MM.1S (cell line): ENCODE measurements at regions not wholly inside any gene's neighbourhood (a gene's known extent, or its start where the extent isn't known, plus 50 kb on each side); places are given as distances from the start of the nearest gene placed in this dataset.

Experiments
- DNase-seq: peaks from one replicate; pipeline ENCODE4 v3.0.0-alpha.2; 2015
- H2AFZ ChIP-seq: fragments of 300-600 bp; sonication (generic); 2 replicates; pipeline ENCODE4 v1.6.0; 2016; ENCODE audit warnings: antibody characterized with exemption, low read length
- H3F3A ChIP-seq: fragments of 300-600 bp; sonication (generic); 2 replicates; pipeline ENCODE4 v1.6.1; 2016; ENCODE audit warnings: mild to moderate bottlenecking, antibody characterized with exemption, low read length, moderate library complexity, mixed read lengths; ENCODE audit not compliant: insufficient read depth
- H3K27ac ChIP-seq: fragments of 300-600 bp; sonication (generic); 2 replicates; pipeline ENCODE4 v1.5.1; 2016; ENCODE audit warnings: mild to moderate bottlenecking, low read length
- H3K27me3 ChIP-seq: fragments of 300-600 bp; sonication (generic); replicated peaks from 2 replicates; pipeline ENCODE4 v1.6.0; 2016; ENCODE audit warnings: low read length; ENCODE audit not compliant: insufficient read depth
- H3K36me3 ChIP-seq: fragments of 300-600 bp; sonication (generic); replicated peaks from 2 replicates; pipeline ENCODE4 v1.6.1; 2016; ENCODE audit warnings: mild to moderate bottlenecking, low read length, mixed read lengths; ENCODE audit not compliant: insufficient read depth
- H3K4me1 ChIP-seq: fragments of 300-600 bp; sonication (generic); 2 replicates; pipeline ENCODE4 v1.6.1; 2016; ENCODE audit warnings: low read length, mixed read lengths
- H3K4me2 ChIP-seq: fragments of 300-600 bp; sonication (generic); 2 replicates; pipeline ENCODE4 v1.6.0; 2016; ENCODE audit warnings: low read depth, low read length
- H3K4me3 ChIP-seq: fragments of 300-600 bp; sonication (generic); 2 replicates; pipeline ENCODE4 v1.5.1; 2016; ENCODE audit warnings: low read length, mixed read lengths
- H3K79me2 ChIP-seq: fragments of 300-600 bp; sonication (generic); 2 replicates; pipeline ENCODE4 v1.6.1; 2016; ENCODE audit warnings: mixed run types, low read length, mixed read lengths
- H3K9ac ChIP-seq: fragments of 300-600 bp; sonication (generic); 2 replicates; pipeline ENCODE4 v1.6.1; 2016; ENCODE audit warnings: low read length, mixed read lengths
- H3K9me2 ChIP-seq: fragments of 300-600 bp; sonication (generic); replicated peaks from 2 replicates; pipeline ENCODE4 v1.6.1; 2016; ENCODE audit warnings: mild to moderate bottlenecking, low read length, mixed read lengths; ENCODE audit not compliant: insufficient read depth
- H3K9me3 ChIP-seq: fragments of 300-600 bp; sonication (generic); replicated peaks from 2 replicates; pipeline ENCODE4 v1.6.1; 2016; ENCODE audit warnings: mild to moderate bottlenecking, low read length, mixed read lengths; ENCODE audit not compliant: insufficient read depth
- H4K20me1 ChIP-seq: fragments of 300-600 bp; sonication (generic); 2 replicates; pipeline ENCODE4 v1.6.1; 2016; ENCODE audit warnings: mild to moderate bottlenecking, low read length, moderate library complexity, mixed read lengths; ENCODE audit not compliant: insufficient read depth
- CTCF ChIP-seq: fragments of 300-600 bp; sonication (generic); IDR thresholded peaks from 2 replicates; pipeline ENCODE4 v1.5.1; 2016; ENCODE audit warnings: antibody characterized with exemption, low read length, mixed read lengths
- EZH2 ChIP-seq: fragments of 300-600 bp; sonication (generic); optimal IDR thresholded peaks from 2 replicates; pipeline ENCODE3; 2017; ENCODE audit warnings: low read depth, mild to moderate bottlenecking, antibody characterized with exemption, low read length, mixed read lengths
- EZH2phosphoT487 ChIP-seq: fragments of 300-600 bp; sonication (generic); IDR thresholded peaks from 2 replicates; pipeline ENCODE4 v1.6.1; 2018; ENCODE audit warnings: antibody characterized with exemption, low read length

DNA sequence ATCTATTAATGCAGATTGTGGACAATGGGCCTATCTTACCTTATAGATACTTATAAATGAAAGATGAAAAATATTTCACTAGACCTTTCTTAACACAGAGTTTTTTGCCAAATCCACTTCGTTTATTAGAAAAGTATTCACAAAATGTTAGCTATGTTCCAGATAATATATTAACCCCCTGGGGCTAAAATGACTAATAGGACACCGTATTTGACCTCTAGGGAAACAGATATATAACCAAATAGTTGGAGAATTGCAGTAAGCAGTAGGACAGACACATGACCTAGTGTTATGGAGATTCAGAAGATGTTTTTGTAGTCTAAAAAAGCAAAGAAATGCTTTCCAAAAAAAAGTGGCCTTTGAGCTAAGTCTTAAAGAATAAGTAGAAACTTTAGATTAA is 106.9 kb downstream of the SEC16B start:
- Histone ChIP-seq H3K9me3 (no peaks in the 10 kb centered on the region; the same call in 1 of the 2 replicates), H2AFZ (no peak overlapping the region), H3K79me2 (no peaks in the 10 kb centered on the region), H3K4me3 (no peak overlapping the region), H3K36me3 (no peaks in the 10 kb centered on the region), H3K4me2 (no peak overlapping the region), H4K20me1 (no peaks in the 10 kb centered on the region), H3K27ac (no peak overlapping the region), H3K27me3 (no peaks in the 10 kb centered on the region), H3F3A (no peaks in the 10 kb centered on the region), H3K9ac (no peak overlapping the region), H3K4me1 (no peaks in the 10 kb centered on the region), H3K9me2 (no peaks in the 10 kb centered on the region)
- TF ChIP-seq EZH2phosphoT487 (no peak), CTCF (no peak), EZH2 (no peak)
- DNase-seq = no peak

- H3K79me2 ChIP-seq = no peaks in the 10 kb centered on the region
- H3K9me3 ChIP-seq = no peaks in the 10 kb centered on the region
- H3K4me1 ChIP-seq = no peaks in the 10 kb centered on the region
- H3K4me2 ChIP-seq = no peak overlapping the region
- H2AFZ ChIP-seq = no peak overlapping the region
- no peak overlapping the region for H3K27ac ChIP-seq
- no peaks in the 10 kb centered on the region for H3K27me3 ChIP-seq
- no peak overlapping the region for H3K9ac ChIP-seq
- H3K9me2 ChIP-seq = no peaks in the 10 kb centered on the region
- no peaks in the 10 kb centered on the region for H3F3A ChIP-seq
- DNase-seq = no peak
- no peaks in the 10 kb centered on the region for H4K20me1 ChIP-seq
- no peak for TF ChIP-seq EZH2phosphoT487
- no peak for TF ChIP-seq EZH2
- TF ChIP-seq CTCF = no peak
- no peaks in the 10 kb centered on the region for H3K36me3 ChIP-seq
- H3K4me3 ChIP-seq = no peak overlapping the region
Measured at GRCh38 chr1:177859572-177859971, 110.3 kb downstream of the SEC16B start.

DNA sequence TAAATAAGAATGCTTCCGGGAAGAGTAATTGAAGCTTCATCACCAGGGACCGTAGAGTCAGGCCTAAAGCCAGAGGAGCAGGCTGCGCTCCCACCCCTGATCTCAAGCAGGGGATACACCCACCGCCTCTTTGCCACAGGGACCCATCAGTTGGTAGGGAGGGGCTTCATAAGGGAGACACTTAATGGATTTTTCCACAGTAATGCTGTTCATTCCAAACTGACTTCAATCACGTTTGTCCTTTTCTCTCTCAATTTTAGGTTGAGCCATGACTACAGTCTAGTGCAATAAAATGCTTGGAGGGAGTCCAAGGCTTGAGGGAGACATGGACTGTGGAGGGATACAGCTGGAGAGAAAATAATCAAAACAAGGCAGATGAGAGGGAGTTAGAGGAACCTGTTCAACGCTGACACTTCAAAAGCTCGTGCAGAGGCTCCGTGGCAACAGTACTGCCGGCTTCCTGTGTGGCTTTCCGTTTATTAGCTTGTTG is 111.5 kb downstream of the SEC16B start:
- no peaks in the 10 kb centered on the region for H4K20me1 ChIP-seq
- no peaks in the 10 kb centered on the region for H3K9me2 ChIP-seq
- H3K27ac ChIP-seq = no peak overlapping the region
- H3K4me2 ChIP-seq = no peak overlapping the region
- no peaks in the 10 kb centered on the region for H3K4me1 ChIP-seq
- no peak overlapping the region for H2AFZ ChIP-seq
- H3F3A ChIP-seq = no peaks in the 10 kb centered on the region
- TF ChIP-seq CTCF = no peak
- TF ChIP-seq EZH2 = no peak
- TF ChIP-seq EZH2phosphoT487 = no peak
- no peaks in the 10 kb centered on the region for H3K79me2 ChIP-seq
- DNase-seq = no peak
- H3K9me3 ChIP-seq = no peaks in the 10 kb centered on the region
- no peak overlapping the region for H3K4me3 ChIP-seq
- no peaks in the 10 kb centered on the region for H3K36me3 ChIP-seq
- H3K9ac ChIP-seq = no peak overlapping the region
- no peaks in the 10 kb centered on the region for H3K27me3 ChIP-seq
